ENCODE measurements at regions not wholly inside any gene's neighbourhood (a gene's known extent, or its start where the extent isn't known, plus 50 kb on each side); places are given as distances from the start of the nearest gene placed in this dataset.

DNA sequence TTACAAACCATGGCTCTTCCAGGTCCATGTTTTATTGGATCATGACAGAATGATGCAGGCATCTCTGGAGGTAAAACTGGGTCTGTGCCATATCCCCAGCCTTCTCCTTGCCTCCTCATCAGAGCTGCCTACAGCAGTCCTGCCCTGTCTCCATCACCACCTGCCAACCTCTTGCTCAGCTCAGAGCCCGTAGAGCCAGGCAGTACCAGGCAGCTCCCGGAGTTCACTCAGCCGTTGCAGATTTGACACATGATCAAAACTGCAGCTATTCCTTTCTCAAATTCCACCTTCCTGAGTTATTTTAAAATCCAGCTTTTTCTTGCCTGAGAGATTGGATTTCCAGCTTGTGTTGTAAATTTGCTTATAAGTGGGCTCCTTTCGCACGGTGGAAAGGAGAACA is 218.2 kb upstream of the CELF4 start:
- DNase-seq = no peak

DNA sequence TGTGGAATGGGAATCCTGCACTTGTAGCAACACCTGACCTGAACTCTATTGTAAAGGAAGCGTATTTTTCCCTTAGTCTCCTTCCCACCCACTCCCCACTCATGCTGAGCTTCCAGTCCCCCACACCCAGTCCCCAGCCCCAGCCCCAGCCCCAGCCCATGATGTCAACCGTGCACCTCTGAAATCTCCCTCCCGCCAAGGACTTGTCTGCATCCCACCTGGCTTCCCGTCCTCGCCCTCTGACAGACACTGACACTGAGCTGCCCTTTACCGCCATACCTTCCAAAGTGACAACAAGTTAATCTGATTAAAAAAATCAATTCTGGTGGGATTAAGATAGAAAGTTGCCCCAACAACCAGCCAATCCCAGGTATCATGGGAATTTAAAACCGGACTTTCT is 213.6 kb upstream of the CELF4 start:
- DNase-seq = no peak

DNA sequence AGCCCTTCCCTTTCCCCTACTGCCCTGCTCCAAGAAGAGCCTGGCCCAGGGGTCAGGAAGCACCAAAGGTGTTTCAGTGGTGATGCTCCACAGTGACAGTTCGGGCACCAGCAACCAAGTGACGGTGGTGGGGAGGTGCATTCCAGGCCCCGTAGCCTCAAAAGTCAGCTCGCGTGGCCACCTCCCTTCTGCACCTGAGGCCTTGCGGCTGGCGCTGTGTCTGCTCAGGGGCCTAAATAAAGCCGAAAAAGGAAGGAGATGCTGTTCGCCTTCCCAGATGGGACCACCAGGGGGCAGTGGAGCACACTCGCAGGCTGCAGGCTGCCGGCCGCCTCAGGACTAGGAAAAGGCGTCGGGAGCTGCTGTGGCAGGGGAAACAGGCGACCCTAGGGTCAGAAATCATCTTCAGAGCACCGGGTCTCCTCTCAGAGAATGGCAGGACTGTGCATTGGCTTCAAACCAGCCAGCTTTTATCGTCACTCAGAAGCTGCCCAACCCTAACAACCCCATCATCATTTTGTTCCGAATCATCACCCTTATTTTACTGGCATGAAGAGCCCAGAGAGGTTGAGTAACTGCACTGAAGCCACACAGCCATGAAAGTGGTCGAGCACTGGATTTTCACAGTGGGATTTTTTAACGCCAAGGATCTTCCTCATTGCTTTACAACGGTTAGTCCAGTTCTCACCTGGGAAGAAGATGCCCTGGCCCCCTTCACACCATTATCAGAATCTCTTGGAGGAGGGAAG is 213.0 kb upstream of the CELF4 start:
- no peak for DNase-seq

DNA sequence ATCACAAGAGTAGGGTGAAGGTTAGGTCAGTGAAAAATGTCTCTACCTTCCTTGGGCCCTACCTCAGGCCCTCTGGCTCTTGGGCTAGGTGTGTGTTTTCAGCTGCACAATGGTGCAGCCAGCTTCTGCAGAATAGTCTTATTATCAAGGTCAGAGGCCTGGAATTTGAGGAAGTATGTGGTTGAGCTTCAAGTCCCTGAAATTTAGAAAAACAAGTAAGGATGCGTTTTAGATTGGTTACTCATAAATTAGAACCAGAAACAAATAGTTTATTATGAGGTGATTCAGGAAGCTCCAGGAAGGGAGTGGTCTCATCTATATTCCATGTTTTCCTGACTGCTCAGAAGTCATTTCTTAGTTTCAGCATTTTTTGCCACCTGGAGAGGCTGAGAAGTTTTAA is 204.2 kb upstream of the CELF4 start:
- no peak for DNase-seq

DNA sequence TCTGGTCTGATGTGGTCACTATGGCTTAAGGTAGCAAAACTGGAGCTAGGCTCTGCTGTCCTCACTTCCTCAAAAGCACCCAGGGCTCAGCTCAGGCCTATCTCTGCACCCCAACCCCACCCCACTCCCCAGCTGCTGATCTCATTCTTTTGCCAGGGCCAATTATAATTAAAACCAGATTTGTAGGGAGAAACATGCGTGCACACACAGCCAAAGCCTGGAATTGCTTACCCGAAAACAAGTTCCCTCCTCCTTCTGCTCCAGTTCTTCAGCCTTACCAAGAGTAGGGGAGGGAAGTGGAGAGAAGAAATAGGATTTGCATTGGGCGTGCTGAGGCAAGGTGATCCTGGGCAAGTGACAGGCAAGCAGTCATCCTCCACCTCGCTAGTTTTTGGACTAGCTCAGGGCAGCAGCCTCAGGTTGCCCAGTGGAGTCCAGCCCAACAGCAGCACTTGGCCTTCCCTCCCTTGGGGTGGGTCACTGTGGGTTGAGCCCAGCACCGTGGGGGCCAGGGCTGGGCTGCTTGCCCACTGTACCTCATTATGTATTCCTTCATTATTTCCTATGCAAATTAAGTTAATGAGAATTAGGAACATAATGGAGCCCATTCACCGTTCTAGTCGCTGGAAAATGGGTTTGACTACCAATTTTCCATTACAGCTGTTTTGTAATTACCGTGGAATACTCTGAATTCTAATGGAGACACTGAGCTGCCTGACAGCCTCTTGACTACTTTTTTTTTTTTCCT is 199.1 kb upstream of the CELF4 start:
- no peak for DNase-seq

DNA sequence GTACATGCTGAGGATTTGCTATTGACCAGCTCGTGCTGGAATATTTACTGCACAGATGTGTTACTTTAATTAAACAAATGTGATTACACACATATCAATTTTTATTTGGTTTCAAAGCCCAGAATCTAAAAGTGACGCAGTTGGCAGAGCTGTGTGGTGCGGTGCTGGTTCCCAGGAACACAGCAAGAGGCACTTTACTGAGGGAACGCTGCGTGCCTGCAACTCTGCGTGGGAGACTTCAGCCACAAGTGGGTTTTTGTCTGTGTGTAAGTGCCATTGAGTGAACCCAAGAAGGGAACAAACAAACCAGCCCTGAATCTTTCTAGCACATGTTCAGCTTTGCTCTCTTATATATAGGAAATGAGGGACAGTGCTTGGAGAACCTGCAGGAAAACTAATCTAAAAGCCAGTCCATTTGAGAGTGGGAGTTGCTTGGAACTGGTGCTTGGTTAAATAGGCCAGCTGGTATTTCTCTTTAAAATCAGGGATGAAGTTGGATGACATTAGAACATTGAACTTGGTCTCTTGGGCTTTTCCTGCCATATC is 196.6 kb upstream of the CELF4 start:
- DNase-seq = no peak

DNA sequence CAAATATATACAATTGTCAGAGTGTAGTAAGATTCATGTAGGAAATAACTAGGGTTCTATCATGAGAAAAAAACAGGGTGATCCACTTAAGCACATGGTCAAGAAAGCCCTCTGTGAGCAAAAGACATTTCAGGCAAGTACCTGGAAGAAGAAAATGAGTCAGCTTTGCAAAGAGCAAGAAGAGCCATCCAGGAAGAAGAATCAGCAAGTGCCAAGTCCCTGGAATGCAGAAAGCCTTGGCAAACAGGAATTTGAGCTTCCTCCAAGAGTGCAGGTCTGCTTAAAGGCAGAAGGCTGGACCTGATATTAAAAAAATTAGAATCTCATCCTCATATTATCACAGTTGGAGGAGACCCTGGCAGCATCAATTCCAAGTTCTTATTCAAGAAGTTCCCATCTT is 188.5 kb upstream of the CELF4 start:
- DNase-seq = no peak

DNA sequence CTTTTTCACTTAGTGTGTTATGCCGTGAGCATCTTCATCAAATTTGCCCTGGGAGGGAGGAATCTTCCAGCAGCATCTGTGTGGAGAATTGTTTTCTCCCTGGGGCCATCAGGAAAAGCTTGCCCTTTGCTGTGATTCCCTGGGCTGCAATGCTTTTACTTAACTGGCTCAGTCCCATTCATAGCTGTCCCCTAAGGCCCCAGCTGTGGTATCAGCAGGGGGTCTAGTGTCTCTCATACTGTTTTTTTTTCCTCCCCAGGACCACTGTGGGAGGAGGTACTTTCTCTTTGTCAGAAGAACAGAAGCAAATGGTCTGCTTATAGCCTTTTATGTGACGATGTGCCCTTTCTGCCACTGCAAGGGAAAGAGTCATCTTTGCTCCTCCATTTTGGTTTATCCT is 176.8 kb upstream of the CELF4 start:
- DNase-seq = no peak

DNA sequence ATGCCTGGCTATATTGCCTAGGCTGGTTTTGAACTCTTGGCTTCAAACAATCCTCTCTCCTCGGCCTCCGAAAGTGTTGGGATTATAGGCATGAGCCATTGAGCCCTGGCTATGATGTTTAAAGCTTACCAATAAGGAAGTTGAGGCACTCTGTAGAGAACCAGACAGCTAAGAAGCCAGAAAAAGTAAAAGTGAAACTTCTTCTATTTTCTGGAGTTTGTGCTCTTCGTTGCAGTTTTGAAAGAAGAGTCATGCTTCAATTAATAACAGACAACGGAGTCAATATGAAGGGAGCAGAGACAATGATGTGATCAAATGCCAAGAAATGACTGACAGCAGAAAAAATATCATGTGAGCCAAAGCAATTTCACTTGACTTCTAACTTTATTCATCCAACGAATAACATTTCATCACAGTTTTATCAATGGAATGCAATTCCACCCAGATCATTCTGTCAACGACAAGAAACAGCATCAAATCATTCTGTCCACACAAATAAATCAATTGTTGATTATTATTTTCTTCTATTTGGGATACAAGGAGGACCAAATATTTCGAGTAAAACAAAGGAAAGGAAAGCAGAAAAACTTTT is 175.5 kb upstream of the CELF4 start:
- no peak for DNase-seq

DNA sequence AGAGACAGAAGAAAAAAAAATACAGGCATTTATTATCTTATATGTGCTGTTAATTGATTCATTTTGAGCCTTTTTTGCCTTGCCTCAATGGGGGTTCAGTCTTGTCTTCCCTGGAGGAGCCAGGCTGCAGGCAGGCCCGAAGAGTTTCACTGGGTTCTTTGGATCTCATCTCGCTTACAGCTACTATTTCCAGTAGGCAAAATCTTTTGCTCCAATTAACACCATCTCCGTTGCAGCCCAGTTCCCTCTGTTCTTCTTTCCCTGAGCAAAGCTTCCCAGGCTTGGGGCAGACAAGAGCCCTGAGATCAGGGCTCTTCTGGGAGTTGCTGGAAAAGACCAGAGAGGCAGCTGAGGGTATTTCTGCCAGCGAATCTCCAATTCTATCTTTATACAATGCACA is 168.8 kb upstream of the CELF4 start:
- DNase-seq = no peak

DNA sequence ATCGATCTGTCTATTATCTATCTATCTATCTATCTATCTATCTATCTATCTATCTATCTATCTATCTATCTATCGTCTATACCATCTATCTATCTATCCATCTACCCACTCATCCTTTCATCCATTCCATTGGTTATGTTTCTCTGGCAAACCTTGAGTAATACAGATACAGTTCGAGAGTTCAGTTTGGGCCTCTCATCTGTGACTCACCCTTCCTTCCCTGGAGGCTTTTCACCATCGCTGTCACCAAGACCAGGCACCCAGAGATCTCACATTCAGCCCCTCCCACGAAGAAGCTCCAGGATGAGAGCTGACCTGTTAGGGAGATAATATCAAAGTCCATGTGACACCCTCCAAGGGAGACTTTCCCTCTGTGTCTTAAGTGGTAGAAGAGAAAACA is 164.1 kb upstream of the CELF4 start:
- no peak for DNase-seq

DNA sequence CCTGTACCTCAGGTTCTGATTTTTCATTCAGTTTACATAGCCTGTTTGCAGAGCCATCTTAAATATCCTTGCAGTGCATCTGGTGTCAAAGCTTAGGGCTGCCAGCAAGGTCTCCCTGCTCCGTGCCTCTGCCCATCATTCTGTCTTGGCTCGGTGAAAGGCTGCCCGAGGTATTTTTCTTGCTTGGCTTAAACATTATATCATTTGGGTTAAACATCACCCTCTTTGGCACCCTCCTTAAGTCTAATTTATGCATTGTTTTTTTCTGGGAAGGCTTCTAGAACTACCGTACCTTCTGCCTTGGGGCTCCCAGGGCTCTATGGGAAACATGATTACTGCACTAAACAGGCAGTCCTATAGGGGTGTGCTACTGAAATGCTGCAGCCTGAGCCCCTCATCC is 158.6 kb upstream of the CELF4 start:
- DNase-seq = no peak

DNA sequence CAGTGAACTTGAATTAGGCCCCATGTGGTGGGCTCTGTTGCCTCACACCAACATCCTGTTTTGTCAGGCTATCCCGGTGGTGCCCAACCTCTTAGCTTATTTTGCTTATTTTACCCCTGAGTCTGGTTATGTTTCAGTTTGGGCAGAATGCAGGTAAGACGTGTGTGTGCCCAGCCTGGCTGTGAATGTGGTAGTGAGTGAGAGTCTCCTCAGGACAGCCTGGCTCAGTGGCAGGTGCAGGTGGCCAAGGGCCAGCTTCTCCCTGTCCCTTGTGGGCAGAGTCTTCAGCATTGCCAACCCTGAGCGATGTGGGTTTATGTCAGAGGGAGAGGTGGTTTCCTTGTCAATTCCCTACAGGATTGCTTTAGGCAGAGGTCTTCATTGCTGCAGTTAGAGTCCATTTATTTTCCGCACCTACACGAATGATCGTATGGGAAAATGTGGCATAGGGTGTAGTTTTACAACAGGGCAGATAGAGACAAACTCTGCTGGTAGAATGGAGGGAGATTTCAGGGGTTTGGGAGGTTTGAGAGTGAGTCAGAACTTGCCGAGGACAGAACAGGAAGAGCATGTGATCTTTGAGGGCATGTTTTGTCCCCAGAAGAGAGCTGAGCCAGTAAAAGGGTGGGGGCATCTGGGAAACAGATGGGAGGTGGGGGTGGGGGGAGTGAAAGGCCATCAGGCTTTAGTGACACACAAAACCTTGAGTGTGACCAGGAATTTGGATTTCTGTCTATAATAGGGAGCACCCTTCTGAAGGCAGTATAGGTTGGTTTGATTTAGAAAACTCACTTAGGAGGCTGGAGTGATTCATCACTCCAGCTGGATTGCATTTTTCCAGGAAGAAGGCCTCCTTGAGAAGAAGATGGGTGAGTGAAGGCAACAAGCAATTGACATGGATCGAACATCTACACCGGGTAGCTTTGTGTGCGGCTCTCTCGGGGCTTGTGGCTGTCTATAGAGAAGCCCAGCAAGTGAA is 156.2 kb upstream of the CELF4 start:
- no peak for DNase-seq

DNA sequence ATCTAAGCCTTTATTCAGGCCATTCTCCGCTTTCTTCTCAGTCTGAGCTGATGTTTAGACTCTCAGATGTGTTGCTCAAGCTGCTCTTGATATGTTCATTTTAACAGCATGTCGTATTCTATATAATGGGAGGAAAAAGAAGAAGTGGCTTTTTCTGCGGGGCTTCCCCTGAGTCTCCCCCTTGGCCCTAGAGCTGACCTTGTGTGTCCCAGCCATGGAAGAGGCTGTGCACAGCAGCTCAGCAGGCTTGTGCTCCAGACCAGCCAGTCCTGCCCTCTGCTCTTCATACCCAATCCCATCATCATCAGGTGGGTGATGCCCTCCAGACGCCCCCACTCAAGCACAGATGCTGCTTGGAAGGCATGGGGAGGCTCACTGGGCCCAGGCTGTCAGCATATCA is 155.1 kb upstream of the CELF4 start:
- no peak for DNase-seq

DNA sequence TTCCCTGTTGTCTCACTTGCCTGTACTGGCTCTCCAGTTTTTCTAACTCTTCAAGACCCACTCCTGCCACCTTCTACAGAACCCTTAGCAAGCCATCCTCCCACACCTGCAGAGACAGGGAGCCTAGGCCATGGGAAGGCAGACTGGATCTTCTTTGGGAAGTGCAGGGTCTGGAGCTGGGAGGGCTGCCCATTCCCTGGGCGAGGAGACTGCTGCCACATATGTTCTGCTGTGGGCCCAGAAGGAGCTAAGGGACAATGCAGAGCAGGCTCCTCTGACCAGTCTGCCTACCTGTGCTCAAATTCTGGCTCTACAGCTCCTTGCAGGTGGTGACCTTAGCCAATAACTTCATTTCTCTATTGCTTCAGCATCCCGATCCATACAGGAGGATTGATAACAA is 152.1 kb upstream of the CELF4 start:
- no peak for DNase-seq

DNA sequence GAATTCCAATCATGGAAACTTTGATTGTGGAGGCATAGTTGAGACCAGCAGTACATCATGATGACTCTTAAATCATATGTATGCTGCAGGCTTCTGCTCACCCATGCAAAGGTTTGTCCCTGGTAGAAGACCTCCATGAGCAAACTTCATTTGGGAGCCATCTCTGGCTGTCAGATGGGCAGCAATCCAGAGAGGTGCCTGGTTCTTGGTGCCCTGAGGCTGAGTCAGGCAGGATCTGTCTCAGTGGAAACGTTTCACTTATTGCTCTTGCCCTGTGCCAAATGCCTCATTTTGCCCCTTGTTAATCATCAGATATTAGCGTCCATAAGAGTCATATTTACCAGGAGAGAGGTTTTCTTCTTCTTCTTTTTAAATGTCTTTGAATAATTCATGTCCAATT is 151.5 kb upstream of the CELF4 start:
- DNase-seq = no peak

DNA sequence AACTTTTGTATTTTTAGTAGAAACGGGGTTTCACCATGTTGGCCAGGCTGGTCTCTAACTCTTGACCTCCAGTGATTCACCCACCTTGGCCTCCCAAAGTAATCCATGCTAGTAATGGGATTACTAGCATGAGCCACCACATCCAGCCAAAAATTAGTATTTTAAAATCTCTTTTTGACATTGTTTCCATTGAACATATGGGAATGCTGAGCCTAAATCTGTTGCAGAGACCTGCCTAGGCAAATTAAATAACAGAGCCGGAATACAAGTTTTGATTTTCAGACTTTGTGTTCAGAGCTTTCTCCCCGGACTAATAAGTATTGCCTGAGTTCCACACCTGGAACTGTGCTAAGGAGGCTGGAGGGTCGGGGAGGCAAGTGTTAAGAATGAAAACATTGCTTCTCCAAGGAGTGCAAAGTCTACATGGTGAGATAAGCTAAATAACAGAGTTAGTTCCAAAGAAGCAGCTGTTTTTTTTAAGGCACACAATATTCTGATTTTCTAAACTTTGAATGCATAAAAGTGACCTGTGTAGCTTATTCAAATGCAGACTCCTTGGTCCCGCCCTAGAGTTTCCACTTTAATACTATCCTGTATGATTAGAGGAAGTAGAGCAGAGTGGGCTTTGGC is 150.6 kb upstream of the CELF4 start:
- DNase-seq = no peak

DNA sequence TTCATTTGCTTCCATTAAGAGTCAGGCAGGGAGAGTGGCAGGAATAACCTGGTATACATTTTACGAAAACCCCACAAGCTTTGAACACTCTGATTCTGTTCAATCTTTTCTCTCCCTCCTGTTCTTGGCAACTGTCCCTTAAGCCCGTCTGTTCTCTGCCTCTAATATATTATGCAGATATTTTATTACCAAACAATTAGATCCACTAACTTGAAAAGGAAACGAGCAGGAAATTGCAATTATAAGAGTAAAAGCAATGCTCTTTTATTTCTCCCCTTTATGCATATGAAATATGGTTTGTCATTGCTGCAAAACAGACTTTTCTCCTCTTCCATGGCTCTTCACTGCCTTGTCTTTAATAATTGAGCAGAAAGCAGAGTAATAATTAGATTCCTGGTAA is 149.1 kb upstream of the CELF4 start:
- DNase-seq = no peak

DNA sequence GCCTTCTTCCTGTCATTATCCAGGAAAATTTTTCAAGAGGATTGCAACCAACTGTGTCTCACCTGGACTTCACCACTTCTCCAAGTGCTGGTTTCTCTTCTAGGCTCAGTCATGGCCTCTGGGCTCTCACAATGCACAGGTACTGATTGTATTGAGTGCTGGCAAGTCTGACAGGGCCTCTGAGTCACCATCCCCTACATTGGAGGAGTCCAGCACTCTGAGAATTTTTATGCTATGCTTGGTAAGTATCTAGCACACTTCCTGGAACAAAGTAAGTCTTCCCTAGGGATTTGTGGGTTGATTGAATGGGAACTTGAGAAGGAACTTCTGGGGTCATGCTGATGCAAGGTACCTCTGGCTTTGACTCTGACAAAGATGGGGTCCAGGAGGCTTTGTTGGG is 147.2 kb upstream of the CELF4 start:
- DNase-seq = no peak

DNA sequence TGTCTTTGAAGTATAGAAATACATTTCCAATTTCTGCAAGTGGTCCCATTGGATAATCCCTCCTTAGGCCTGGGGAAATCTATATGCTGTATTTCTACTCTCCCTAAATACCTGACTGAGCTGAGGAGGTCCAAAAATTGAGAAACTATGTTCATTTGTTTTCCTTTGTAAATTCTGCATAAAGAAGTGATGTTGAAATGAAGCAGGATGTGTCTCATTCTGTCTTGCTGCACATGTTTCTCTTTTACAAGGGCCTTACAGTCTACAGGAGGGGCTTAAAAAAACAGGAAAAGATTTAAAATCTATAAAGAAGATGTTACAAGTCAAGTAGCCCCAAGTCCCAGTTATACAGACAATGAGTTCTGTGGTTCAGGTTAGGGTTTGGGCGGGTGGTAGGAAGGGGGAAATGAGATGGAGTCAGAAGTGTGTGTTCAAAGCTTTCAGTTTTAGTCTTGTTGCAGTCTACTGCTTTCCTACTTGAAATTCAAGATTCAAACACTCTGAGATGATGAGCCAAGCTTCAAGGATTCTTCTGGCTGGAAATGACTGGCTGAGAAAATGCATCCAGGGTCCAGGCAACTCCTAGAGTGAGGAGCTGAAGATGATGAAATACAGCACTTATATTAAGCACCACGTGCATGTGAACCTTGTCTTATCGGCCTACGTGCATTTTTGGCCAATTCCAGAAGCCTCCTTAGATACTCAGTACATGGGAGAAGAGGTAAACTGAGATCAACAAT is 146.3 kb upstream of the CELF4 start:
- no peak for DNase-seq

DNA sequence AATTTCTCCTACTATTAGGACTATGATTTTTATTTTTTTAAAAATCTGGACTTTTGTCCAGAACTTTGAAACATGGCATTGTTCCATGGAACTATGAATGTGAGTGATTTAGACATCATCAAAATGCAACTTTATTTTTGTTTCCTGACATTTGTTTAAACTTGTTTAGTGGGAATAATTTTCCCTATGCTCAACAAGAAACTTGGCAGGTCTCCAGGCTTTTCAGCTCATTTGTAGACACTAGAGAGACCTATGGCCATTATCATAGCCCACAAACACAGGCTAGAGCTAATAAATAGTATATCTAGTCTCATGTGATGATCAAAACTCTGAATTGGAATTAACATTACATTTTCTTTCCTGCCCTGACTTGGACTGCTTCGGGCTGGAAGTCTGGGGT is 145.1 kb upstream of the CELF4 start:
- no peak for DNase-seq

DNA sequence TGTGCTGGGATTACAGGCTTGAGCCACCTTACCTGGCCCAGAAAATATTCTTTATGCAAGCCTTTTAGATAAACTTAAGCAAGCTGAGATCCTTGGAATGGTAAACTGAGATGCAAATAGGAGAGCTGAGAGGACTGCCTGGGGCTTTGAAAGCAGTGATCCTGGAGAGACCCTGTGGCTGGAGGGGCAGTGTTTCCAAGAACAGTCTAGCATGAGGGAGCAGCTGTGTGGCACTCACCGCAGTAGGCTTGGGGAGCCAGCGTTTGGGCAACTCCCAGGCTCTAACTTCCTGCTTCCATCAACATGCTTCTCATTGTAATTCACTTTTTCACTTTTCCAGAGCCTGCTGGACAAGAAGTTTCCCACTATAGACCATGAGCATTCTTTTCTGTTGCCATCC is 144.1 kb upstream of the CELF4 start:
- no peak for DNase-seq

Measured in central memory CD4-positive, alpha-beta T cell (primary cell).